NCI-H345 treated with DMSO at 0.1 percent for 48 hours (cell line): ENCODE measurements at regions not wholly inside any gene's neighbourhood (a gene's known extent, or its start where the extent isn't known, plus 50 kb on each side); places are given as distances from the start of the nearest gene placed in this dataset.

Experiments used
- DNase-seq: peaks from one replicate; lab custom pipeline; 2025; ENCODE audit not compliant: unreplicated experiment; lab: John Stamatoyannopoulos, UW

DNA sequence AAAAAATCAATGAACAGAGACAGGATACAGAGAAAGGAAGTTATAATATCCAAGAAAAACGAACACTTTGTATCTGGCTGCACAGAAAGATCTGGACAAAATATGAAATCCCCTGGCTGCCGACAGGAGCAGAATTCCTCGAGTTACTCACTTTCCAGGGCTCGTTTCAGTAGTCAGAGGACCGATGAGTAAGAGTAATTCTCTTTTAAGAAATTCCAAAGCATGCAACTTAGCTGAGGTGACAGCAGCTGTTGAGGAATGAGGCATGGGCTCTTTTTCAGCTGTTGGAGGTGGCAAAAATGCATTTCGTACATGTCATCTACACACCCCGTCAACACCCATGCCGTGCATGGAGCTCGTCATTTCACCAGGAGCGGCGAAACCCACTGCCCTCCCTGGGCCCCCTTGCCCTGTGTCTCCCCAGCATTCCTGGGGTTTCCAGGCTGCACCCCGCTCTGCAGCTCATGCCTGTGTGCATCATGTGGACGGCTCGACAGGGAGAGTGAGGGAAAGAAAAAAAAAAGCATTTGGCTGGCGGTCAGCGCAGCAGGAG, 210.8 kb upstream of the SMIM21 start:
- DNase-seq = no peak

DNA sequence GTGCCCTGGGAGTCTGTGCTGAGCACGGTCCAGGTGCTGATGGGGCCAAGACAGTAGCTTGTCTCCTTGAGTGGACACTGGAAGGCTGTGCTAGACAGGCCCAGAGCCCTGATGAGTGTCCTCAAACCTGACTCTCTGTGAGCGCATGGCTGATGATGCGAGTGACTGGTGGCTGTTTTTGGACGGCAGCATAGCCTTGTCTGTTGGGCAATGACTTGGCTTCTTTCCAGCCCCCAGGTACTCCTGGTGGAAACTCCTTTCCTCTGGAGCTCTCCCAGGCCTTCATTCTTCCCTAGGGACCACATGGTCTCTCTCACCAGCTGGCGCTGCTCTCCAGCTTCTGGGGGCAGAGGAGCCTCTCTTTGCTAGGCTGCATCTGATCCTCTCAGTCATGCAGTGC, 207.6 kb upstream of the SMIM21 start:
- DNase-seq = peak; percentile 88

GRCh38 chr18:75625966-75626365, 198.5 kb upstream of the SMIM21 start:
- DNase-seq = no peak

DNA sequence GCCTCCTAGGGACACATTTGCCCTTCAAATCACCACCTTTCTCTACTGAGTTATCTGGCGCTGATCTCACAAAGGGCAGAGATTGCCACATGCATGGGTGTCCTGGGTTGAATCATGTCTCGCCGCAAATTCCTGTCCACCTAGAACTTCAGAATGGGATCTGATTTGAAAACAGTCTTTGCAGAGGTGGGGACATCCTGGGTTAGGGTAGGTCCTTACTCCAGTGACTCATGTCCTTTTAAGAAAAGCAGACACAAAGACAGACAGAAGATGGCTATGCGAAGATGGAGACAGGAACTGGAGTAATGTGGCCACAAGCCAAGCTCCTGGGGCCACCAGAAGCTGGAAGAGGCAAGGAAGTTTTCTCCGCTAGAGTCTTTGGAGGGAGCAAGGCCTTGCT, 197.4 kb upstream of the SMIM21 start:
- no peak for DNase-seq

- no peak for DNase-seq
Measured at GRCh38 chr18:75621818-75622217, 194.3 kb upstream of the SMIM21 start.

DNA sequence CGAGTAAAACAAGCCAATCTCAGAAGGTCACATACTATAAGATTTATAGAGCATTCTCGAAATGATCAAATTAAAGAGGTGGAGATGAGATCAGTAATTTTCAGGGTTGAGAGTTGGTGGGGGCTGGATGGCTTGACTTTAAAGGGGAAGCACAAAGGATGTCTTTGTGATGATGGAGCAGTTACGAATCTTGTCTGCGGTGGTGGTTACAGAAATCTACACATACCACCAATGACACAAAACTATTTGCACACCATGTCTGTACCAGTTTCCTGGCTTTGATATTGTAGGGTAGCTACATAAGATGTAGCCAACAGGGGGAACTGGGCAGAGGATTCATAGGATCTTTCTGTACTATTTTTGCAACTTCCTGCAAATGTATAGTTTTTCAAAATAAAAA, 190.6 kb upstream of the SMIM21 start:
- DNase-seq = no peak

DNA sequence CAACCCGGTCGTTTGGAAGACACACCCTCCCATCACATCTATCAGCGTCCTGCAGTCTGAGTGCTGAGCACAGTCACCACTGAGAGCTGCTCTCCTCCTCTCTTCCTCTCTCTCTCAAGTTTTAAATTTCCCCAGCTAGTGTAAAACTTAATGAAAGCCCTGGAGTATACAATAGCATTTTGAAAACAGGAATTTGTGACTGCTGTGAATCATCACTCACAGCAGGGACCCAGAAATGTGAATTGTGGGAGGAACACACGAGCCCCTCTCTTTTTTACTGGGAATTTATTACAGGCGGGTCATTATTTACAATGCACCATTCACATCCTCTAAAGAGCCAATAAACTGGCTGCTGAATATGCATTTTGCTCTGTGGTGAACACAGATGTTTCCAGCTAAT, 185.0 kb upstream of the SMIM21 start:
- no peak for DNase-seq

DNA sequence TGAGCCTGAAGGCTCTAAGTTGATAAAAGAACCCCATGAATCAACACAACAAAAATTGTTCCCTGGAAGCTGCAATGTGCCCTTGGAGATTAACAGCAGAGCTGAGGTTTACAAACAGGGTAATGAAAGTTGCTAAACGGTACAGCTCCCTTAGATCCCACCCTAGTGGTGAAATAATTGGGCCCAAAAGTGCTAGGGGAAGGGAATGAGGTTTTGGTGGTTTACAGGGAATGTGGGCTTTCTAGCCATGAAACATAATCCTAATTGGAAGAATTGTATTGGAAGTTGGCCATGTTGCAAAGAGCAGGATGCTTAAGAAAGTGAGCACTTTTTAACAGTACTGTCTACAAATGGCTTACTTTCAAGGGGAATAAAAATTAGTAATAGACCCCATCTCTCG, 180.2 kb upstream of the SMIM21 start:
- no peak for DNase-seq

DNA sequence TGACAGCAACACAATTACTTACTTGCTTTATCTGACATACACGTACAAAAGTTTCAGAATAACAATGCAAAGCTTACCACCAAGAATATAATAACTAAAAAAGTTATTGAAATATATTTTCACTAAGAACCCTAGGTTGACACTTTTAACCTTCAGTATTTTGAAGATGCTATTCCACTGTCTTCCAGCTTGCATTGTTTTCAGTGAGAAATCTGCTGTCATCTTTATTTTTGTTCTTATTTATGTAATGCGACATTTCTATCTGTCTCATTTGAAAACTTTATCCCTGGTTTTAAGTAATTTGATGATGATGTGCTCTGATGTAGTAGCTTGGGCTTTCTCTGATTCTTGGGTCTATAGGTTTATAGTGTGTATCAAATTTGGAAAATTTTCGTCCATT, 165.0 kb upstream of the SMIM21 start:
- no peak for DNase-seq

- DNase-seq = no peak
Measured at GRCh38 chr18:75588412-75588811, 160.9 kb upstream of the SMIM21 start.

GRCh38 chr18:75587131-75587530, 159.6 kb upstream of the SMIM21 start:
- no peak for DNase-seq

DNA sequence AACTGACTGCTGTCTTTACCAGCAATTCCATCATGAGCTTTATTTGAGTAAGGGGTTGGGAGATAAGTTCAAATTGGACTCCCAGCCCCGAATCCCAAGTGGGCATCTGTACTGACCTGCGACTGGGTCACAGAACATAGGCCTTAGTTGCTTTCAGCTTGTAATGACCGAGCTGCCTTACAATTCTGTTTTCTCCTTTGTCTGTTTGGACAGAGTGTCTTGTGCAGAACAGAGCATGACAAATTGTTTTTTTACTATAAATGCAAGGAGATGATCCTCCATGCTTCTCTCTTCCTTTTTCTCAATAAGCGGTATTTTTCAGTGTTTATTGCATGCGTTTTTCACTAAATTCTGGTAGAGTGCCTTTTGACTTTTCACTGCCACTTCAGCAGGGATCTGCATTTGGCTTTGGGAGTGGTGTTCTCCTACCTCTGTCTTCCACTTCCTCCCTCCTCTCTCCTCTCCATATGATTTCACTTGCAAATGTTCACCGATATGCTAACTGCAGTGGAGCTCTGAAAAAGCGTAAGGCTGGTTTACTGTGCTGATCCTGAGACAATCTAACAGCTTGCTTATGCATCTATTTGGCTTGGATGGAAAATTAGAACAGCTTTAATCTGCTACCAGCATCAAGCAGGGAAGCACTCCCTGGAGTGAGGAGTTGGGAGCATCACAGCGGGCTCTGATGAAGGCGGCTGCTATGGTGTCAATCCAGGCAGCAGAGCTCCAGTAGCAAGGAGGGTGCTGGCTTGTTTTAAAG, 158.8 kb upstream of the SMIM21 start:
- no peak for DNase-seq

DNA sequence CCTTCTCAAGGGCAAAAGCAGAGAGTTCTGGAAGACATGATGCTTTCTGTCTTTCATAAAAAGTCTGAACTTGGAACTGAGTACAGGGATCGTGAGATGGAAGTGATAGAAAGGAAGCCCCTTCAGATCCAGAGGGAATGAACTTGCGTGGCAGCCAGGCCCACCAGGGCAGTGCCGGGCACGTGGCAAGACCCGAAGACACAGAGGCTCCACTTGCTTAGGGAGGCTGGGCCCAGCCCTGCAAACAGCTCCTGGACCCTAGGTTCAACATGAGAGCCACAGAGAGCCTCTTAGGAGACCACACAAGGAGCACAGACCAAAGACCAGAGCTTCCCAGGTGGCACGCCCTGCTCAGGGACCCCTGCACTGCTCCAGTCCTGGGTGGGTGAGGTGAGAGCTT, 155.4 kb upstream of the SMIM21 start:
- DNase-seq = no peak

GRCh38 chr18:75582406-75582821, 154.9 kb upstream of the SMIM21 start:
- no peak for DNase-seq

DNA sequence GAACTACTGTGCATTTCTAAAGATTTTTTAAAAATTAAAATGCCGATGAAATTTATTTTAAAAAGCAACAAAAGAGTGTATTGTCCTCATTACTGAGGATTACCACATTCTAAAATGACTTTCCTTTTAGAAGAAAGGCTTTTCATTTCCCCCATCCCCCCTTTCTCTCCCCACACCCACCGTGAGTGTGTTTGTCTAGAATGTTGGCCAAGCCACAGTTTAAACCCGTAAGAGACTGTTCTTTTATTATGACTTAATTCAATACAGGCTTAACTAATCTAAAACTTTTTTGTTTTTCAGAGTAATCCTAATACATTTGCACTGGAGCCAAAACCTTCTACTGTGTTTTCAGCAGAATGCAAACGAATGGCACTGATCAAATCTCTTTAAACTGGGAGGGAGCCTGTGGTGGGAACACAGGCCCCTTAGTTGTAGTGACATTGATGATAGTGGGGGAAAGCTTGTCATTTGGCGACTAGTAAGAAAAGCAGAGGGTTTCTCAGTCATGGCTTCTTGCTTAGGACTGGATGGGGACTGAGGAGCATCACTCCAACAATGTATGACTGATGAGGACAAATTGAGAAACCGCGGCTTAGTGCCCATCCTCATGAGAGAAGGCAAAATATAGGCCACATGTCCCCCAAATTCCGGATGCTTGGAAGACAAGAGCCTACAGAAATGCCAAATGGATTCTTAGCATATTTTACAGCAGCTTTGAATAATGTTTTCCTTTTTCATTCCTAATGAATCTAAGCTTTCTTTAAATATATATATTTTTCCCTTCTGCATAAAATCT, 154.0 kb upstream of the SMIM21 start:
- DNase-seq = no peak

DNA sequence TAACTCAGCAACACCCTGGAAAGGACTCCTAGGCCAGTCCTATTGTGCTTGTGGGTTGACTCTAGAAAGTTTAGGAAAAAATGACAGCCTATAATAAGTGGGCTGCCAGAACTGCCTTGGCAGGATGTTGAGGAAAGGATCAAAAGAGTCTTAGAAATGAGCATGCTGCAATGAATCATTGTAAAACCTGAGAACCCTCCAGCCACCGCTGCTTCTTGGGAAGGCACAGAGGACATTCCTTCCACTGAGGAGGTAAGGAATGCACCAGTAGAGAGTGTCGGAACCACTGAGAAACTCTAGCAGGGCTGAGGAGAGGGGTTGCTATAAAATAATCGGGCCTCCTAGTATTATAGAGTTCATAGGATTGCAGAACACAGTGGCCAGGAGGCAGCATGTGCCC, 146.7 kb upstream of the SMIM21 start:
- no peak for DNase-seq

GRCh38 chr18:75563150-75563549, 135.6 kb upstream of the SMIM21 start:
- DNase-seq = no peak

GRCh38 chr18:75562216-75562615, 134.7 kb upstream of the SMIM21 start:
- no peak for DNase-seq

DNA sequence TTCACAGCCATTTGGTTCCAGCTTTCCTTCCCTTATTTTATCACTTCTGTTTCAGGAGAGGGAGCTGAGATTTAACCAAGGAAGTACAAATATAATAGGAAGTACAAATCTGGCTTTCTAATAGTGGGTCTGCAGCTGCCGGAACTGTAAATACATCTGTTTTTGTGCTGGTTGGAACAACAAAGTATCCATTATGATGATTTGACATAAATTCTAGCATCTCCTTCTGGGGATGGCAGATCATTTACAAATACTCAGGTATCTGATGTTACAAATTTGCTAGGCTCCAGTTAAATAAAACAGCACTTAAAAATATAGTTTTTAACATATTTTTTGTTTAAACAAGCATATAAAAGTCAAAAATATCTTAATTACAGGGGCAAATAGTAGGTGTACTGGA, 131.3 kb upstream of the SMIM21 start:
- no peak for DNase-seq

DNA sequence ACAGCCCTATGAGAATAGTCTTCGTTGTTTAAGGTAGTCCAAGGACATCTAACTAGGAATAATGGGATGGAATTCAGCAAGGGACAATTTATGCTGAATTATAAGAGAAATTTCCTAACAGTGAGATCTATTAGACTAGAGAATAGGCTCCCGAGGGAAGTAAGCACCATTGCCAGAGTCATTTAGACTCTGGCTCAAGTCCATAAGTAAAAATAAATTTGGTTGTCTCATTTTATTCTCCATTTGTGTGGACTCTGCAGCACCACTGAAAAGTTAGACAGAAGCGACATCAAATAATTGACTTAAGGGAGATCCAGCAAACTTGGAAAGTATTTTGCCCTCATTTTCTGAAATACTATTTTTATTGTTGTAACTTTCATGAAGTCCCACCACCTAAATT, 129.3 kb upstream of the SMIM21 start:
- DNase-seq = no peak

- no peak for DNase-seq
Measured at GRCh38 chr18:75554644-75555185, 127.2 kb upstream of the SMIM21 start.

GRCh38 chr18:75554176-75554575, 126.7 kb upstream of the SMIM21 start:
- no peak for DNase-seq
